Trophoblast cell (in vitro differentiated cells and primary cell): ENCODE measurements at regions not wholly inside any gene's neighbourhood (a gene's known extent, or its start where the extent isn't known, plus 50 kb on each side); places are given as distances from the start of the nearest gene placed in this dataset.
"Not testable (repeated sequence)": the region's sequence is repeated elsewhere in the genome, so short reads cannot be mapped to it uniquely, and the experiment has no call there.

Experiments used
- DNase-seq, 2 donors: peaks; one replicate each; pipeline ENCODE4 v3.0.0-alpha.2; 2016
- H2AFZ ChIP-seq: 2 replicates; pipeline ENCODE4 v1.6.1; 2013; ENCODE audit warnings: low read length, moderate library complexity, mild to moderate bottlenecking; ENCODE audit not compliant: insufficient read depth, poor library complexity
- H2AK5ac ChIP-seq: 2 replicates; pipeline ENCODE4 v1.6.1; 2013; ENCODE audit warnings: mild to moderate bottlenecking, low read length
- H2BK120ac ChIP-seq: 2 replicates; pipeline ENCODE4 v1.6.1; 2013; ENCODE audit warnings: low read length, mild to moderate bottlenecking, moderate library complexity; ENCODE audit not compliant: insufficient read depth, poor library complexity
- H2BK12ac ChIP-seq: 2 replicates; pipeline ENCODE4 v1.6.1; 2013; ENCODE audit warnings: mild to moderate bottlenecking, low read length, moderate library complexity
- H2BK5ac ChIP-seq: 2 replicates; pipeline ENCODE4 v1.6.1; 2013; ENCODE audit warnings: low read length, low read depth, moderate library complexity, mild to moderate bottlenecking; ENCODE audit not compliant: poor library complexity
- H3K14ac ChIP-seq: 2 replicates; pipeline ENCODE4 v1.6.1; 2013; ENCODE audit warnings: mild to moderate bottlenecking, low read length
- H3K18ac ChIP-seq: 2 replicates; pipeline ENCODE4 v1.6.1; 2013; ENCODE audit warnings: mild to moderate bottlenecking, low read length
- H3K23ac ChIP-seq: 2 replicates; pipeline ENCODE4 v1.6.1; 2013; ENCODE audit warnings: low read length
- H3K27ac ChIP-seq: 2 replicates; pipeline ENCODE4 v1.5.1; 2013; ENCODE audit warnings: low read depth, mild to moderate bottlenecking, inconsistent platforms, low read length, moderate library complexity
- H3K27me3 ChIP-seq: 2 replicates; pipeline ENCODE4 v1.6.1; 2013; ENCODE audit warnings: inconsistent platforms, mild to moderate bottlenecking, low read length, moderate library complexity; ENCODE audit not compliant: insufficient read depth
- H3K36me3 ChIP-seq, 2 experiments: 1 replicate in 1 of 2; 2 replicates in 1 of 2; pipeline ENCODE4 v1.6.1; 2013; ENCODE audit warnings: low read length in 2 of 2, mild to moderate bottlenecking in 2 of 2, moderate library complexity in 1 of 2; ENCODE audit not compliant: insufficient read depth in 2 of 2, control insufficient read depth in 1 of 2
- H3K4ac ChIP-seq: 2 replicates; pipeline ENCODE4 v1.6.1; 2013; ENCODE audit warnings: low read depth, mild to moderate bottlenecking, low read length, moderate library complexity
- H3K4me1 ChIP-seq, 2 experiments: 1 replicate in 1 of 2; 2 replicates in 1 of 2; pipeline ENCODE4 v1.6.1; 2013; ENCODE audit warnings: low read length in 2 of 2, mild to moderate bottlenecking in 2 of 2, moderate library complexity in 1 of 2; ENCODE audit not compliant: insufficient read depth in 2 of 2, control insufficient read depth in 1 of 2
- H3K4me2 ChIP-seq: 2 replicates; pipeline ENCODE4 v1.6.1; 2013; ENCODE audit warnings: inconsistent platforms, mild to moderate bottlenecking, low read length, moderate library complexity
- H3K4me3 ChIP-seq: 2 replicates; pipeline ENCODE4 v1.5.1; 2013; ENCODE audit warnings: mild to moderate bottlenecking, low read depth, low read length, inconsistent platforms
- H3K79me1 ChIP-seq: one replicate; pipeline ENCODE4 v1.6.1; 2013; ENCODE audit warnings: low read length
- H3K79me2 ChIP-seq: 2 replicates; pipeline ENCODE4 v1.6.1; 2013; ENCODE audit warnings: low read length, mild to moderate bottlenecking; ENCODE audit not compliant: control insufficient read depth, insufficient read depth, poor library complexity
- H3K9ac ChIP-seq: 2 replicates; pipeline ENCODE4 v1.6.1; 2013; ENCODE audit warnings: mild to moderate bottlenecking, low read length
- H3K9me3 ChIP-seq: 2 replicates; pipeline ENCODE4 v1.6.1; 2013; ENCODE audit warnings: low read depth, mild to moderate bottlenecking, control low read depth, inconsistent platforms, low read length; ENCODE audit not compliant: insufficient read depth
- H4K12ac ChIP-seq: 2 replicates; pipeline ENCODE4 v1.6.1; 2013; ENCODE audit warnings: low read depth, mild to moderate bottlenecking, low read length, moderate library complexity
- H4K8ac ChIP-seq: 2 replicates; pipeline ENCODE4 v1.6.1; 2013; ENCODE audit warnings: low read depth, mild to moderate bottlenecking, low read length, moderate library complexity
- H4K91ac ChIP-seq: one replicate; pipeline ENCODE4 v1.6.1; 2013; ENCODE audit warnings: low read depth, mild to moderate bottlenecking, low read length, moderate library complexity
- WGBS: extraction: QIAGEN DNeasy Blood & Tissue Kit; methylation state at CpG from one replicate; pipeline ENCODE4 v1.1.7; 2013; ENCODE audit warnings: missing lambda C conversion rate; ENCODE audit not compliant: insufficient read length, insufficient coverage; ENCODE audit errors: extremely low coverage; 5-methylcytosine and 5-hydroxymethylcytosine counted together

- not testable (repeated sequence) for H3K27me3 ChIP-seq
Measured at GRCh38 chr18:40281356-40281755, 1673.7 kb upstream of the PIK3C3 start.

GRCh38 chr18:40274618-40275196 is 1680.3 kb upstream of the PIK3C3 start:
- no peak for DNase-seq
- no peak overlapping the region for H4K91ac ChIP-seq
- H3K4ac ChIP-seq, result no peak overlapping the region
- no peak overlapping the region for H3K23ac ChIP-seq
- no peak overlapping the region for H3K14ac ChIP-seq
- H2AFZ ChIP-seq, result no peak overlapping the region
- H2AK5ac ChIP-seq, result no peak overlapping the region
- H4K12ac ChIP-seq, result no peak overlapping the region
- no peak overlapping the region for H4K8ac ChIP-seq
- H3K79me2 ChIP-seq, result no peaks in the 10 kb centered on the region
- no peak overlapping the region for H3K27ac ChIP-seq
- no peak overlapping the region for H2BK12ac ChIP-seq
- H3K18ac ChIP-seq, result no peak overlapping the region
- H3K27me3 ChIP-seq, result no peaks in the 10 kb centered on the region
- no peak overlapping the region for H3K9ac ChIP-seq
- H3K36me3 ChIP-seq, result no peaks in the 10 kb centered on the region
- H2BK120ac ChIP-seq, result no peak overlapping the region
- no peaks in the 10 kb centered on the region for H3K79me1 ChIP-seq
- no peak overlapping the region for H2BK5ac ChIP-seq
- no peaks in the 10 kb centered on the region for H3K9me3 ChIP-seq
- no peak overlapping the region for H3K4me2 ChIP-seq
- no peaks in the 10 kb centered on the region for H3K4me1 ChIP-seq
- H3K4me3 ChIP-seq, result no peak overlapping the region

More at GRCh38 chr18:40281356-40281755, 1673.7 kb upstream of the PIK3C3 start:
- H3K36me3 ChIP-seq, H3K79me1 ChIP-seq, H2BK12ac ChIP-seq, H2BK120ac ChIP-seq, H2AK5ac ChIP-seq, H3K18ac ChIP-seq, H3K79me2 ChIP-seq, H4K12ac ChIP-seq, H3K27ac ChIP-seq, H3K4me1 ChIP-seq, H3K4me2 ChIP-seq, H3K9me3 ChIP-seq, H2AFZ ChIP-seq, H4K91ac ChIP-seq, H3K9ac ChIP-seq, H4K8ac ChIP-seq, H3K4me3 ChIP-seq, H3K4ac ChIP-seq, H2BK5ac ChIP-seq, H3K14ac ChIP-seq, DNase-seq, H3K23ac ChIP-seq: not testable (repeated sequence)
- WGBS, result no CpG with 5 or more reads among the region's 17 CpGs

- no peak overlapping the region for H2BK120ac ChIP-seq
- H3K79me2 ChIP-seq, result no peaks in the 10 kb centered on the region
- H3K14ac ChIP-seq, result no peak overlapping the region
- no peak overlapping the region for H2AFZ ChIP-seq
- no peak overlapping the region for H3K23ac ChIP-seq
- no peak overlapping the region for H3K4me3 ChIP-seq
- WGBS, result no CpG with 5 or more reads among the region's 4 CpGs
- H3K18ac ChIP-seq, result no peak overlapping the region
- no peak overlapping the region for H3K4ac ChIP-seq
- H3K4me1 ChIP-seq, result no peaks in the 10 kb centered on the region
- H2BK12ac ChIP-seq, result no peak overlapping the region
- no peaks in the 10 kb centered on the region for H3K36me3 ChIP-seq
- H3K27ac ChIP-seq, result no peak overlapping the region
- H3K4me2 ChIP-seq, result no peak overlapping the region
- H2AK5ac ChIP-seq, result no peak overlapping the region
- no peak for DNase-seq
- no peaks in the 10 kb centered on the region for H3K27me3 ChIP-seq
- H2BK5ac ChIP-seq, result no peak overlapping the region
- H4K12ac ChIP-seq, result no peak overlapping the region
- H4K91ac ChIP-seq, result no peak overlapping the region
- no peak overlapping the region for H3K9ac ChIP-seq
- H3K79me1 ChIP-seq, result no peaks in the 10 kb centered on the region
- no peak overlapping the region for H4K8ac ChIP-seq
- no peaks in the 10 kb centered on the region for H3K9me3 ChIP-seq
Measured at GRCh38 chr18:40272630-40273231, 1682.3 kb upstream of the PIK3C3 start.

- Histone ChIP-seq H3K27me3 (no peaks in the 10 kb centered on the region), H3K4ac (no peak overlapping the region), H3K18ac (no peak overlapping the region), H2AK5ac (no peak overlapping the region), H3K14ac (no peak overlapping the region), H3K4me3 (no peak overlapping the region), H3K36me3 (no peaks in the 10 kb centered on the region), H3K27ac (no peak overlapping the region), H2AFZ (no peak overlapping the region), H3K9me3 (no peaks in the 10 kb centered on the region), H2BK120ac (no peak overlapping the region), H4K8ac (no peak overlapping the region), H4K91ac (no peak overlapping the region), H3K4me1 (no peaks in the 10 kb centered on the region), H2BK5ac (no peak overlapping the region), H3K9ac (no peak overlapping the region), H3K79me1 (no peaks in the 10 kb centered on the region), H2BK12ac (no peak overlapping the region), H4K12ac (no peak overlapping the region), H3K4me2 (no peak overlapping the region), H3K23ac (no peak overlapping the region), H3K79me2 (no peaks in the 10 kb centered on the region)
- no peak for DNase-seq
- no CpG with 5 or more reads among the region's 6 CpGs for WGBS
Measured at GRCh38 chr18:40259115-40259835, 1695.8 kb upstream of the PIK3C3 start.
